A549 (cell line): ENCODE measurements at regions not wholly inside any gene's neighbourhood (a gene's known extent, or its start where the extent isn't known, plus 50 kb on each side); places are given as distances from the start of the nearest gene placed in this dataset.

ENCODE experiments used
- ATAC-seq, 2 experiments: fragments of 200-7000 bp in 1 of 2; fragments of >200 bp in 1 of 2; cut with Nextera tagmentation in 1 of 2; cut with Tn5 transposase in 1 of 2; 3 replicates each; pipeline versions ENCODE4 v1.8.0 to v1.9.1; 2018 to 2020; ENCODE audit warnings: mild to moderate bottlenecking in 1 of 2, moderate library complexity in 1 of 2
- CTCF ChIA-PET: fragments of 300-600 bp; sonication (Branson Sonifier 250); formaldehyde crosslinking; extraction: SDS; loops from one replicate; lab custom pipeline; 2021; ENCODE audit warnings: antibody characterized with exemption, inconsistent platforms; lab: Yijun Ruan, JAX
- POLR2A ChIA-PET: fragments of 350-600 bp; formaldehyde crosslinking; extraction: SDS; loops from one replicate; lab custom pipeline; 2021; ENCODE audit warnings: antibody characterized with exemption, inconsistent platforms; lab: Yijun Ruan, JAX
- DNase-seq, 2 experiments: peaks; one replicate each; pipeline versions ENCODE4 v3.0.0 to v3.0.0-alpha.2; 2011 to 2016; ENCODE audit warnings: low read depth in 1 of 2, low spot score in 1 of 2
- FAIRE-seq: peaks from 2 replicates; lab custom pipeline; 2011; peaks lifted over from hg19 to GRCh38; lab: Jason Lieb, UNC
- H3K27ac ChIP-seq, 2 experiments: fragments of >200 bp; sonication (Bioruptor Twin); formaldehyde crosslinking; 3 replicates each; pipeline ENCODE4 v1.5.1; 2016 to 2017
- H3K4me1 ChIP-seq: fragments of >200 bp; sonication (Bioruptor Twin); formaldehyde crosslinking; 3 replicates; pipeline ENCODE4 v1.6.1; 2016
- H3K4me2 ChIP-seq: fragments of >200 bp; sonication (Bioruptor Twin); formaldehyde crosslinking; 3 replicates; pipeline ENCODE4 v1.6.1; 2016
- H3K4me3 ChIP-seq: fragments of >200 bp; sonication (Bioruptor Twin); formaldehyde crosslinking; 3 replicates; pipeline ENCODE4 v1.5.1; 2016
- H3K9me3 ChIP-seq: fragments of >200 bp; sonication (Bioruptor Twin); formaldehyde crosslinking; 3 replicates; pipeline ENCODE4 v1.6.1; 2016
- BCL3 ChIP-seq: fragments of >200 bp; sonication (Bioruptor Twin); formaldehyde crosslinking; IDR thresholded peaks from 3 replicates; pipeline ENCODE4 v1.6.1; 2016
- BHLHE40 ChIP-seq: IDR thresholded peaks from 2 replicates; pipeline ENCODE4 v1.6.1; 2012; ENCODE audit warnings: low read depth, low read length, inconsistent platforms
- CEBPB ChIP-seq, 2 experiments: fragments of >200 bp in 1 of 2; sonication (Bioruptor Twin) in 1 of 2; formaldehyde crosslinking in 1 of 2; IDR thresholded peaks; 2 replicates each; pipeline ENCODE4 v1.6.1; 2012 to 2016
- CHD4 ChIP-seq: fragments of 200-600 bp; sonication (generic); IDR thresholded peaks from 2 replicates; pipeline ENCODE4 v1.6.1; 2016; ENCODE audit warnings: antibody characterized with exemption, mild to moderate bottlenecking, borderline replicate concordance
- CTCF ChIP-seq: fragments of >200 bp; sonication (Bioruptor Twin); formaldehyde crosslinking; IDR thresholded peaks from 3 replicates; pipeline ENCODE4 v1.5.1; 2016
- E2F6 ChIP-seq: IDR thresholded peaks from 2 replicates; pipeline ENCODE4 v1.6.1; 2012; ENCODE audit warnings: low read depth, borderline replicate concordance
- EHF ChIP-seq: fragments of 250-450 bp; sonication (Bioruptor Pico); IDR thresholded peaks from 2 replicates; pipeline ENCODE4 v1.5.0; 2020; ENCODE audit warnings: mild to moderate bottlenecking
- EHMT2 ChIP-seq: fragments of 200-600 bp; sonication (generic); IDR thresholded peaks from 2 replicates; pipeline ENCODE4 v1.6.1; 2016; ENCODE audit warnings: antibody characterized with exemption, low read depth, mild to moderate bottlenecking, moderate library complexity
- ELK1 ChIP-seq: fragments of 150-350 bp; IDR thresholded peaks from 2 replicates; pipeline ENCODE4 v1.6.1; 2014; ENCODE audit warnings: low read depth, mild to moderate bottlenecking, low read length
- FOSB ChIP-seq: fragments of 250-450 bp; sonication (Bioruptor Pico); IDR thresholded peaks from 2 replicates; pipeline ENCODE4 v1.5.0; 2020; ENCODE audit warnings: mild to moderate bottlenecking, moderate library complexity
- FOXS1 ChIP-seq: fragments of 250-450 bp; sonication (Bioruptor Pico); IDR thresholded peaks from 2 replicates; pipeline ENCODE4 v1.5.0; 2020; ENCODE audit warnings: mild to moderate bottlenecking, moderate library complexity
- GATA3 ChIP-seq: IDR thresholded peaks from 2 replicates; pipeline ENCODE4 v1.6.1; 2012; ENCODE audit warnings: borderline replicate concordance
- HDAC2 ChIP-seq: fragments of 200-600 bp; sonication (generic); IDR thresholded peaks from 2 replicates; pipeline ENCODE4 v1.6.1; 2016
- KDM5A ChIP-seq: fragments of 200-600 bp; sonication (generic); IDR thresholded peaks from 2 replicates; pipeline ENCODE4 v1.6.1; 2016; ENCODE audit warnings: antibody characterized with exemption, mild to moderate bottlenecking
- MAFK ChIP-seq: fragments of 450-650 bp; IDR thresholded peaks from 2 replicates; pipeline ENCODE4 v1.6.1; 2014; ENCODE audit not compliant: partially characterized antibody
- MAX ChIP-seq: IDR thresholded peaks from 2 replicates; pipeline ENCODE4 v1.6.1; 2012
- NFE2L2 ChIP-seq: fragments of 150-350 bp; conservative IDR thresholded peaks from 2 replicates; pipeline ENCODE4 v1.6.1; 2014; ENCODE audit warnings: low read length
- PBX3 ChIP-seq: IDR thresholded peaks from 2 replicates; pipeline ENCODE4 v1.6.1; 2012
- PHF8 ChIP-seq: fragments of 200-600 bp; sonication (generic); IDR thresholded peaks from 2 replicates; pipeline ENCODE4 v1.6.1; 2016; ENCODE audit warnings: low read depth, mild to moderate bottlenecking, antibody characterized with exemption, moderate library complexity, borderline replicate concordance
- RCOR1 ChIP-seq: fragments of 150-350 bp; IDR thresholded peaks from 2 replicates; pipeline ENCODE4 v1.6.1; 2014; ENCODE audit warnings: antibody characterized with exemption, low read length, low read depth
- RFX5 ChIP-seq: fragments of 450-650 bp; IDR thresholded peaks from 2 replicates; pipeline ENCODE4 v1.7.1; 2014; ENCODE audit warnings: antibody characterized with exemption, mild to moderate bottlenecking, moderate library complexity
- SMC3 ChIP-seq: fragments of >200 bp; sonication (Bioruptor Twin); formaldehyde crosslinking; IDR thresholded peaks from 3 replicates; pipeline ENCODE4 v1.6.1; 2018; ENCODE audit warnings: inconsistent platforms
- SREBF2 ChIP-seq: fragments of 450-650 bp; IDR thresholded peaks from 2 replicates; pipeline ENCODE4 v1.6.1; 2014; ENCODE audit warnings: mild to moderate bottlenecking, moderate library complexity
- TFCP2L1 ChIP-seq: fragments of 250-450 bp; sonication (Bioruptor Pico); IDR thresholded peaks from 2 replicates; pipeline ENCODE4 v1.5.0; 2021; ENCODE audit warnings: mild to moderate bottlenecking
- USF2 ChIP-seq: fragments of 450-650 bp; IDR thresholded peaks from 2 replicates; pipeline ENCODE4 v1.6.1; 2014; ENCODE audit warnings: antibody characterized with exemption
- ZC3H11A ChIP-seq: fragments of 450-650 bp; IDR thresholded peaks from 2 replicates; pipeline ENCODE4 v1.6.1; 2014; ENCODE audit warnings: antibody characterized with exemption, mild to moderate bottlenecking
- ZFP36 ChIP-seq: fragments of 450-650 bp; IDR thresholded peaks from 2 replicates; pipeline ENCODE4 v1.6.1; 2014; ENCODE audit warnings: borderline replicate concordance; ENCODE audit not compliant: partially characterized antibody
- ZSCAN20 ChIP-seq: fragments of 250-450 bp; sonication (Bioruptor Pico); IDR thresholded peaks from 2 replicates; pipeline ENCODE4 v1.8.0; 2022; ENCODE audit warnings: mild to moderate bottlenecking, moderate library complexity
- WGBS: methylation state at CpG from one replicate; pipeline ENCODE4 v1.1.6; 2017; ENCODE audit errors: missing lambda C conversion rate; 5-methylcytosine and 5-hydroxymethylcytosine counted together

GRCh38 chr21:26379561-26379960 is 193.5 kb downstream of the CYYR1 start:
- Histone ChIP-seq H3K27ac (no peak overlapping the region), H3K4me2 (no peak overlapping the region), H3K4me3 (no peak overlapping the region), H3K4me1 (no peaks in the 10 kb centered on the region), H3K9me3 (no peaks in the 10 kb centered on the region)
- FAIRE-seq (no peak), DNase-seq (no peak), ATAC-seq (no peak)
- TF ChIP-seq KDM5A = no peak
- TF ChIP-seq RFX5 = no peak
- TF ChIP-seq SREBF2 = no peak
- no peak for TF ChIP-seq FOSB (CRISPR knock-in tag)
- no peak for TF ChIP-seq MAX
- TF ChIP-seq USF2 = no peak
- TF ChIP-seq CHD4 = no peak
- no peak for TF ChIP-seq NFE2L2
- no peak for TF ChIP-seq ZSCAN20
- no peak for TF ChIP-seq ELK1
- TF ChIP-seq FOXS1 (CRISPR knock-in tag) = no peak
- no peak for TF ChIP-seq CTCF
- TF ChIP-seq HDAC2 = no peak
- no peak for TF ChIP-seq BHLHE40
- TF ChIP-seq CEBPB (IDR thresholded peaks at IDR 0.05) = no peak
- no peak for TF ChIP-seq PBX3
- CTCF ChIA-PET = interaction anchor here (0.6 kb wide), 1 partner anchor 371 kb away, joined by 3 read pairs; no protein-coding TSS in a partner anchor
- POLR2A ChIA-PET = no interaction called here

GRCh38 chr21:26377111-26377694 is 195.9 kb downstream of the CYYR1 start:
- H3K27ac ChIP-seq = no peak overlapping the region
- no peak for TF ChIP-seq FOSB (CRISPR knock-in tag)
- TF ChIP-seq MAFK = peak; percentile 62
- no peak for TF ChIP-seq ZC3H11A
- H3K4me1 ChIP-seq = no peaks in the 10 kb centered on the region
- ATAC-seq (no peak), DNase-seq (no peak), FAIRE-seq (no peak)
- ChIA-PET CTCF (no interaction called here), POLR2A (no interaction called here)
- no peaks in the 10 kb centered on the region for H3K9me3 ChIP-seq
- H3K4me2 ChIP-seq = no peak overlapping the region
- WGBS = 54% methylated on average over 2 of the region's 2 CpGs
- no peak overlapping the region for H3K4me3 ChIP-seq

- ChIA-PET POLR2A (no interaction called here), CTCF (interaction anchor here (1.0 kb wide), 1 partner anchor 12 kb away, joined by 3 read pairs; no protein-coding TSS in a partner anchor)
- ATAC-seq = no peak
- WGBS = 67% methylated on average over 2 of the region's 2 CpGs
- Histone ChIP-seq H3K4me3 (no peak overlapping the region), H3K9me3 (no peaks in the 10 kb centered on the region), H3K27ac (no peak overlapping the region), H3K4me1 (no peaks in the 10 kb centered on the region), H3K4me2 (no peak overlapping the region)
- no peak for FAIRE-seq
- no peak for DNase-seq
- TF ChIP-seq EHF (CRISPR knock-in tag) = no peak
- no peak for TF ChIP-seq ZFP36
- TF ChIP-seq CEBPB (IDR thresholded peaks at IDR 0.05) = no peak
- no peak for TF ChIP-seq BHLHE40
- TF ChIP-seq CHD4 = no peak
- TF ChIP-seq RFX5 = no peak
- no peak for TF ChIP-seq RCOR1
- no peak for TF ChIP-seq EHMT2
- no peak for TF ChIP-seq MAX
- no peak for TF ChIP-seq SMC3
- no peak for TF ChIP-seq GATA3
- TF ChIP-seq PHF8 = no peak
- TF ChIP-seq TFCP2L1 = no peak
- TF ChIP-seq E2F6 = no peak
- no peak for TF ChIP-seq BCL3
These were observed 198.3 kb downstream of the CYYR1 start for GRCh38 chr21:26374817-26375216.
